ENCODE measurements at regions not wholly inside any gene's neighbourhood (a gene's known extent, or its start where the extent isn't known, plus 50 kb on each side); places are given as distances from the start of the nearest gene placed in this dataset.

- TF ChIP-seq MGA (IDR thresholded peaks at IDR 0.05): peak; percentile 97
- no peak for TF ChIP-seq E2F5 (CRISPR knock-in tag; IDR thresholded peaks at IDR 0.05)
- TF ChIP-seq ZNF512 (tag; IDR thresholded peaks at IDR 0.05): no peak
- TF ChIP-seq ARNT (IDR thresholded peaks at IDR 0.05): no peak
- TF ChIP-seq HSF4 (CRISPR knock-in tag; IDR thresholded peaks at IDR 0.05; ENCODE audit: borderline replicate concordance): peak; percentile 71; the same call in 1 of the 2 replicates
- TF ChIP-seq ETV5 (CRISPR knock-in tag; IDR thresholded peaks at IDR 0.05; ENCODE audit: low read depth): no peak
- TF ChIP-seq ARHGAP35 (IDR thresholded peaks at IDR 0.05; ENCODE audit: partially characterized antibody): no peak
- TF ChIP-seq ZNF165 (CRISPR knock-in tag; IDR thresholded peaks at IDR 0.05; ENCODE audit: borderline replicate concordance): peak; percentile 51; the same call in 1 of the 2 replicates
- TF ChIP-seq ZNF644 (tag; IDR thresholded peaks at IDR 0.05; ENCODE audit: low read depth): peak; percentile 66; the same call in 1 of the 2 replicates
- no peak for TF ChIP-seq SETDB1 (IDR thresholded peaks at IDR 0.05; ENCODE audit: low read length)
- no peak for TF ChIP-seq SRSF3 (IDR thresholded peaks at IDR 0.05; ENCODE audit: insufficient read depth, low read length)
These were observed 167.5 kb downstream of the VEGFA start (continued) for GRCh38 chr6:43937236-43938177.

Measured in K562 (cell line).